B cell (primary cell): ENCODE measurements at regions not wholly inside any gene's neighbourhood (a gene's known extent, or its start where the extent isn't known, plus 50 kb on each side); places are given as distances from the start of the nearest gene placed in this dataset.

Experiments used
- ATAC-seq: fragments of 200-7000 bp; cut with Tn5 transposase; one replicate; pipeline ENCODE4 v1.10.0; 2021; ENCODE audit warnings: low read depth, mild to moderate bottlenecking, moderate number of reproducible peaks, moderate library complexity
- CTCF ChIA-PET: fragments of 350-600 bp; sonication (Branson Sonifier 250); formaldehyde crosslinking; loops from one replicate; lab custom pipeline; 2021; ENCODE audit warnings: antibody characterized with exemption, inconsistent platforms; lab: Charles Lee
- POLR2A ChIA-PET: fragments of 350-600 bp; sonication (Branson Sonifier 250); formaldehyde crosslinking; loops from one replicate; lab custom pipeline; 2021; ENCODE audit warnings: antibody characterized with exemption; lab: Charles Lee
- DNase-seq: peaks from one replicate; pipeline ENCODE4 v3.0.0; 2013
- H2AFZ ChIP-seq: 2 replicates; pipeline ENCODE4 v1.6.1; 2012; ENCODE audit warnings: mild to moderate bottlenecking, low read depth, low read length; ENCODE audit not compliant: insufficient read depth, poor library complexity, severe bottlenecking
- H3K27ac ChIP-seq, 2 donors: 1 replicate in 1 of 2; 2 replicates in 1 of 2; pipeline ENCODE4 v1.5.1; 2012 to 2013; ENCODE audit warnings: low read length in 2 of 2, mild to moderate bottlenecking in 2 of 2, moderate library complexity in 1 of 2
- H3K27me3 ChIP-seq, 4 experiments: fragments of 200-600 bp in 1 of 4; sonication (generic) in 1 of 4; replicated peaks in 1 of 4; 1 replicate in 2 of 4; 2 replicates in 2 of 4; pipeline versions ENCODE4 v1.6.1 to v1.7.0; 2013 to 2016; ENCODE audit warnings: low read length in 3 of 4, mild to moderate bottlenecking in 2 of 4, mixed read lengths in 1 of 4, moderate library complexity in 1 of 4; ENCODE audit not compliant: insufficient read depth in 4 of 4, control insufficient read depth in 3 of 4; ENCODE audit errors: control extremely low read depth in 1 of 4
- H3K36me3 ChIP-seq, 2 experiments: replicated peaks in 1 of 2; 1 replicate in 1 of 2; 2 replicates in 1 of 2; pipeline versions ENCODE4 v1.6.1 to v1.7.1; 2013; ENCODE audit warnings: low read length in 1 of 2; ENCODE audit not compliant: insufficient read depth in 2 of 2, control insufficient read depth in 1 of 2; ENCODE audit errors: control extremely low read depth in 1 of 2, extremely low read depth in 1 of 2
- H3K4me1 ChIP-seq, 2 donors: fragments of 200-600 bp in 1 of 2; sonication (generic) in 1 of 2; 1 replicate in 1 of 2; 2 replicates in 1 of 2; pipeline versions ENCODE4 v1.5.1 to v1.6.1; 2013 to 2017; ENCODE audit warnings: low read length in 2 of 2; ENCODE audit not compliant: control insufficient read depth in 2 of 2, insufficient read depth in 2 of 2
- H3K4me2 ChIP-seq: replicated peaks from 2 replicates; pipeline ENCODE3; 2012; ENCODE audit warnings: mild to moderate bottlenecking, low read depth, low read length; ENCODE audit not compliant: poor library complexity, severe bottlenecking
- H3K4me3 ChIP-seq, 5 experiments: fragments of 200-600 bp in 1 of 5; sonication (generic) in 1 of 5; 1 replicate in 3 of 5; 2 replicates in 2 of 5; pipeline versions ENCODE4 v1.5.1 to v1.7.0; 2011 to 2016; ENCODE audit warnings: low read length in 4 of 5, mild to moderate bottlenecking in 4 of 5, low read depth in 2 of 5, control low read depth in 1 of 5, moderate library complexity in 1 of 5; ENCODE audit not compliant: insufficient read depth in 1 of 5; ENCODE audit errors: control extremely low read depth in 1 of 5, extremely low read depth in 1 of 5
- H3K79me2 ChIP-seq: fragments of 200-600 bp; sonication (generic); one replicate; pipeline ENCODE4 v1.6.0; 2016; ENCODE audit warnings: low read length; ENCODE audit not compliant: control insufficient read depth, insufficient read depth
- H3K9ac ChIP-seq: fragments of 200-600 bp; sonication (generic); 2 replicates; pipeline ENCODE4 v1.6.1; 2017; ENCODE audit warnings: mild to moderate bottlenecking, low read length, moderate library complexity
- H3K9me3 ChIP-seq, 3 donors: one replicate each; pipeline versions ENCODE4 v1.6.1 to v1.7.1; 2013; ENCODE audit warnings: low read length in 2 of 3; ENCODE audit not compliant: control insufficient read depth in 2 of 3, insufficient read depth in 1 of 3; ENCODE audit errors: control extremely low read depth in 1 of 3
- H4K20me1 ChIP-seq: 2 replicates; pipeline ENCODE4 v1.6.0; 2012; ENCODE audit warnings: mild to moderate bottlenecking, low read length; ENCODE audit not compliant: insufficient read depth, control insufficient read depth, poor library complexity, severe bottlenecking
- H3K27ac Mint-ChIP-seq: one replicate; pipeline ENCODE4 v1.8.0; 2021; ENCODE audit warnings: mixed read lengths
- H3K27me3 Mint-ChIP-seq: one replicate; pipeline ENCODE4 v1.8.0; 2021; ENCODE audit warnings: mixed read lengths
- H3K4me1 Mint-ChIP-seq: one replicate; pipeline ENCODE4 v1.8.0; 2021; ENCODE audit warnings: mixed read lengths
- H3K4me3 Mint-ChIP-seq: one replicate; pipeline ENCODE4 v1.8.0; 2021; ENCODE audit warnings: mixed read lengths
- H3K9me3 Mint-ChIP-seq: one replicate; pipeline ENCODE4 v1.8.0; 2022; ENCODE audit warnings: mixed read lengths; ENCODE audit not compliant: insufficient read depth
- EZH2 ChIP-seq: IDR thresholded peaks from 2 replicates; pipeline ENCODE4 v1.6.1; 2012; ENCODE audit warnings: borderline replicate concordance, low read depth, mild to moderate bottlenecking, moderate library complexity, low read length; ENCODE audit not compliant: insufficient read depth, poor library complexity, severe bottlenecking
- WGBS: methylation state at CpG from one replicate; pipeline ENCODE4 v1.1.5; 2013; ENCODE audit warnings: missing lambda C conversion rate; ENCODE audit not compliant: insufficient coverage; 5-methylcytosine and 5-hydroxymethylcytosine counted together
- intact Hi-C: fragments of 100-400 bp; cut with micrococcal nuclease; formaldehyde crosslinking; loops from one replicate; pipeline ENCODE4 v1.10.0; 2022
- TF ChIP-seq, protein P1 (sequence below): fragments of 200-600 bp; IDR thresholded peaks from one replicate; pipeline ENCODE4 v1.8.0; 2022; ENCODE audit warnings: antibody characterized with exemption, mild to moderate bottlenecking

DNA sequence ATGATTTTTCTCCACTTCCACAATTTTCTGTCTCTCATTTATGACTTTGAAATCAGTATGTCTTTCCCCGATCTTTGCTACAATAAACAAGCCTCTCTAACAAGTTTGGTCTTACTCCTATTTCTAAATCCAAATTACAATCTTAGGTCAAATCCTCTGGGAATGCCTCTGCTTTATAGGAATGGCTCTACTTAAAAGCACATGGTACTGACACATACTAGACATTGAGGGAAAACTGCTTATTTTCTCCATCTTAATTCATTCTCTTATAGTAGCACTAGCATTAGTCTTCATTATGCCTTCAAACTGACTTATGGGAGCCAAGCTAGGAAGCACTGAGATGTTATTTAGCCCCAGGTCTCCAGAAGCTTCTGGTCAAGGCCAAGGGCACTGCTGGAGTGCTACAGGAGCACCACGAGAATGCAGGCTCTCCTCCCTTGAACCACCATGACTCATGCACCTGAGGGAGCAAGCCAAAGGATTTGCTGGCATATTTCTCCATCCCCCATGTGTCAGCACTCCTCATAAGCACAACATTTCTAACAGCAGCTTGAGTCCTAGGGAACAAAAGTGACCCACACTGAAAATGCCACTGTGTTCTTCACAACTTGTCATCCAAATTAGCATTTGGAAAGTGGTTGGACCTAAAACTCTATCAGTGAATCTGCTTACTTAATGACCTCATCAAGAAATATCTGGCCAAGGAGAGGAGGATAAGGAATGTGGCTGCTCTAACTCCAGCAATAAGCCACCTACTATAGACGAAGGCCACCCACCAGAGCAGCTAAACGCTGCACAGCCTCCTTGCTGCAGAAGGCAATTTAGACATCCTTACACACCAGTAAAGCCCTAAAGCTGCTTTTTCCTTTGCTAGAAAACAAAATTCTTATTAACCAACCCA lies 156.8 kb upstream of the KCNQ5 start:
- ATAC-seq = no peak
- Mint-ChIP-seq H3K27me3 (peaks cover 37% of the 10 kb centered on the region), H3K27ac (no peak overlapping the region), H3K9me3 (no peaks in the 10 kb centered on the region), H3K4me1 (no peaks in the 10 kb centered on the region), H3K4me3 (no peak overlapping the region)
- H3K4me1 ChIP-seq = no peaks in the 10 kb centered on the region
- no peaks in the 10 kb centered on the region for H3K79me2 ChIP-seq
- DNase-seq = no peak
- CTCF ChIA-PET = no interaction called here
- no peak overlapping the region for H3K4me2 ChIP-seq
- H4K20me1 ChIP-seq = no peaks in the 10 kb centered on the region
- POLR2A ChIA-PET = no interaction called here
- H3K36me3 ChIP-seq = no peaks in the 10 kb centered on the region
- H3K9me3 ChIP-seq = no peaks in the 10 kb centered on the region
- H3K27me3 ChIP-seq = peaks cover 0 to 22% (median 4%) of the 10 kb centered on the region in 4 experiments
- TF ChIP-seq, protein P1, sequence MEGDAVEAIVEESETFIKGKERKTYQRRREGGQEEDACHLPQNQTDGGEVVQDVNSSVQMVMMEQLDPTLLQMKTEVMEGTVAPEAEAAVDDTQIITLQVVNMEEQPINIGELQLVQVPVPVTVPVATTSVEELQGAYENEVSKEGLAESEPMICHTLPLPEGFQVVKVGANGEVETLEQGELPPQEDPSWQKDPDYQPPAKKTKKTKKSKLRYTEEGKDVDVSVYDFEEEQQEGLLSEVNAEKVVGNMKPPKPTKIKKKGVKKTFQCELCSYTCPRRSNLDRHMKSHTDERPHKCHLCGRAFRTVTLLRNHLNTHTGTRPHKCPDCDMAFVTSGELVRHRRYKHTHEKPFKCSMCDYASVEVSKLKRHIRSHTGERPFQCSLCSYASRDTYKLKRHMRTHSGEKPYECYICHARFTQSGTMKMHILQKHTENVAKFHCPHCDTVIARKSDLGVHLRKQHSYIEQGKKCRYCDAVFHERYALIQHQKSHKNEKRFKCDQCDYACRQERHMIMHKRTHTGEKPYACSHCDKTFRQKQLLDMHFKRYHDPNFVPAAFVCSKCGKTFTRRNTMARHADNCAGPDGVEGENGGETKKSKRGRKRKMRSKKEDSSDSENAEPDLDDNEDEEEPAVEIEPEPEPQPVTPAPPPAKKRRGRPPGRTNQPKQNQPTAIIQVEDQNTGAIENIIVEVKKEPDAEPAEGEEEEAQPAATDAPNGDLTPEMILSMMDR = no peak
- no peak for TF ChIP-seq EZH2
- intact Hi-C loops = no loop called here
- no peak overlapping the region for H3K4me3 ChIP-seq
- no peak overlapping the region for H3K9ac ChIP-seq
- H3K27ac ChIP-seq = no peak overlapping the region
- H2AFZ ChIP-seq = no peak overlapping the region
- WGBS = 75% methylated on average over 2 of the region's 4 CpGs

DNA sequence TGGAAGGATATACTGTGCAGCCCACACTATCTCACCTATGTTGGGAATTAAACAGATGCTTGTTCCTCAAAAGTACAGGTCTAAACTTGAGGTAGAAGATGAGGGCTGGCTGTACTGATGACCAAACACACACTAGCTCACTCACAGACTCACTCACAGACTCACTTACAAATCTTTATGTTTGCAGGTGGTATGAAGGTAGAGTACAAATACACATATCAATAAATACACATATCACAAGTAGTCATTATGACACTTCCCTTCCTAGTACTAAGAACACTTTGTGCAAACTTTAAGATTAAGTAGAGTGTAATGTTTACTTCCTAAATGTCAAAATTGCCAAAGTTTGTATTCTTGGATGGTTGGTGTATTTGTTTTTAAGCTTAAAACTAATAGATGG lies 155.4 kb upstream of the KCNQ5 start:
- Mint-ChIP-seq H3K4me1 (no peaks in the 10 kb centered on the region), H3K4me3 (no peak overlapping the region), H3K9me3 (no peaks in the 10 kb centered on the region), H3K27ac (no peak overlapping the region), H3K27me3 (peaks cover 35% of the 10 kb centered on the region)
- no peak for DNase-seq
- no peaks in the 10 kb centered on the region for H3K4me1 ChIP-seq
- intact Hi-C loops = no loop called here
- no peaks in the 10 kb centered on the region for H3K79me2 ChIP-seq
- H4K20me1 ChIP-seq = no peaks in the 10 kb centered on the region
- H3K27me3 ChIP-seq = peaks cover 0 to 15% (median 4%) of the 10 kb centered on the region in 4 experiments
- POLR2A ChIA-PET = no interaction called here
- CTCF ChIA-PET = no interaction called here
- ATAC-seq = no peak
- no peaks in the 10 kb centered on the region for H3K36me3 ChIP-seq
- H3K9me3 ChIP-seq = no peaks in the 10 kb centered on the region
- H3K4me3 ChIP-seq = no peak overlapping the region
- H3K27ac ChIP-seq = no peak overlapping the region
- H2AFZ ChIP-seq = no peak overlapping the region
- no peak overlapping the region for H3K4me2 ChIP-seq
- TF ChIP-seq, protein P1 = no peak
- no peak for TF ChIP-seq EZH2
- no peak overlapping the region for H3K9ac ChIP-seq
